Activated CD4-positive, CD25-positive, alpha-beta regulatory T cell treated with anti-CD3 and anti-CD28 coated beads, Interleukin-2, amount 50 U/mL, for 72 hours (primary cell): ENCODE measurements at regions not wholly inside any gene's neighbourhood (a gene's known extent, or its start where the extent isn't known, plus 50 kb on each side); places are given as distances from the start of the nearest gene placed in this dataset.

Experiments used
- DNase-seq: peaks from one replicate; pipeline ENCODE4 v3.0.0; 2021

GRCh38 chr18:42412896-42413295 is 457.9 kb downstream of the PIK3C3 start:
- no peak for DNase-seq

- DNase-seq: no peak
These were observed 458.8 kb downstream of the PIK3C3 start for GRCh38 chr18:42413870-42414269.

GRCh38 chr18:42414756-42415454 is 459.9 kb downstream of the PIK3C3 start:
- no peak for DNase-seq

- no peak for DNase-seq
These were observed 462.2 kb downstream of the PIK3C3 start for GRCh38 chr18:42417189-42417588.

DNA sequence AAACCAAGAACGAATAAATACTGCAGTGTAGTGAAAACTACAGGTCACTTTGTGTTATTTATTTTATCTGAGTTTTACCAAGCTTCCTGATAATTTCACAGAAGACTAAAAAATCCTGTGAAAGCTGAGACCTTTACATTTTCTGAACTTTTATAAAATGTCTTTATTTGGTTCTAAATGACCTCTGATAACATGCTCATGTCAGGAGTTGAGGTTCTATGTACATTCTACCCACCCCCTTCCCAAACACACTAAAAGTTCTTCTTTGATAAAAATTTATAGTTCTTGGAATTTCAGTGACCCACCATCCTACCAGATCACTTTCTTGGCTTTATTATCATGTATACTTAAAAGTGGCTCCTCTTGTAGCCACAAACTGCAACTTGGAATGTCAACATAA is 463.1 kb downstream of the PIK3C3 start:
- no peak for DNase-seq

- no peak for DNase-seq
These were observed 470.0 kb downstream of the PIK3C3 start for GRCh38 chr18:42425025-42425424.

DNA sequence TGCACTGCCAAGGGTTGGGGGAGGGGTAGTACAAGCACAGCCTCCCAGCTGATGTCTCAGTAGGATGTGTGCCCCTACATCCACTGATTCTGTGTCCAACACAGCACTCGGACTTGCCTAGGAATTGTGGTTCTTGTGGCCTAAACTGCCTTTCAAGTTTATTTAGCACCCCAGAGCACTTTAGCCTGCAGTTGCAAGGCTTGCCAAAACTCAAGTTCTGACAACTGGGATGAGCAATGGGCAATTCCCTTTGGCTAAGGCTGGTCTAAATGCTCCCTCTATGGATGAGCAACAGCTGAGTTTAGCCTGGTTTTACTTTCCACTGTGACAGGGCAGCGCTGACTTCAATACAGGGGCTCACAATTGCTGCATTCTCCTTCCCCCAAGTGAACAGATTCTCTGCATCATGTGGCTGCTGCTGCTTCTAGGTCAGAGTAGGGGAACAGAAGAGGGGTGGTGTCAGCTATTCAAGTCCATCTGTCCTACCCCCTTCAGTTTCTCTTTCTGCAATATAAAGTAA is 471.5 kb downstream of the PIK3C3 start:
- DNase-seq: no peak

DNA sequence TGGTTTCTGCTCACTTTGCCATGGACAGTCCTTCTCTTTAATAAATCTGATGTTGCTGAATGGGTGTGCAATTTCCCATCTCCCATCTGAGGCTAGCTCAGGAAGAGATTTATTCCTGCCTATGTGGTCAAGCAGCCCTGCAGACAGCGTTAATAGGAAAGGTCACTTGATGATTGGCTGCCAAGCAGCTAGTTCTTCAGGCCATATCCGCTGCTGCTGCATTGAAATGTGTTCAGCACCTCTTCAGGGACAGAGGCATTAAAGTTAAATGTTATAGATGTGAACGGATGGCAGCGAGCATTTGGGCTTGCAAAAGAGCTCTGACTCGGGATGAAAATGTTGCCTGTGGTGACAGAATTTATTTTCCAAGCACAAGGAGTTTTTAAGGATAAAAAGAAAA is 474.2 kb downstream of the PIK3C3 start:
- DNase-seq: no peak

DNA sequence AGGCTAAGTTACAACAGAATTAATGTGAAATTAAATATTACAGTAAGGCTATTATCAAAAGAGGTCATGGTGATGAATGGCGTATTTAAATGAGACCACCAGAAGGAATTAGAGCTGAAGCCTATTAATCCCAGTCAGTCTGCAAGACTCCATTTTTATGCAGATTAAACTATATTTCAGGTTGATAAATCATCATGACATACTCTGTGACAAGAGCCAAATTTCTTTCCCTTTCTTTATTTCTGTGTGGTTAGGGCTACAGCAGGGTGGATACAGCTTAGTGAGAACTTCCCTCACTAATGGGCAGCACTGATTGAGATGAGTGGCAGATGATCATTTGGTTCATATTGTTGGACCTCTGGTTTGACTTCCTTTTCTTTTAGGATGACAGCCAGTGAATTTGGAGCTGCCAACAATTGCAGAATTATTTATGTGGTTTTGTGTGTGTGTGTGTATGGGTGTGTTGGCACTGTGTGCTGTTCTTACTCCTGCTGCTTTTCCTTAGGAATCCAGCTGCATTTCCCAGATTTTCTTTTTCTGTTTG is 481.3 kb downstream of the PIK3C3 start:
- no peak for DNase-seq

DNA sequence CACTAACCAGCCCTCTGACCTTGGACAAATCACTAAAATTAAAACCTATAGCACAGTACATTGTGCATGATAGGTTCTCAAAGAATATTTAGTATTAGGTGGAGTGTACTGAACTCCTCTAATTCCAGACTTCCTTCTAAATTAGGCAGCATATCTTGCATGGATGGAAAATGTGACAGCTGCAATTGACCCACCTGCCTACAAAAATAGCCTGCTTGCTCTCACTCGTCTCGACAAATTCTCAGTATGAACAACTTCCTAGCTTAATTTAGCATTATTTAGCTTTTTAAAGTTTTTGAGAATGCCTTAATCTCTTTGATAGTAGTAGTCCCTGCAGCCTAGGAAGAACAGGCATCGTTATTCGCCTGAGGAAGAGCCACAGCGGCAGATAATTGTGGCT is 482.0 kb downstream of the PIK3C3 start:
- no peak for DNase-seq

DNA sequence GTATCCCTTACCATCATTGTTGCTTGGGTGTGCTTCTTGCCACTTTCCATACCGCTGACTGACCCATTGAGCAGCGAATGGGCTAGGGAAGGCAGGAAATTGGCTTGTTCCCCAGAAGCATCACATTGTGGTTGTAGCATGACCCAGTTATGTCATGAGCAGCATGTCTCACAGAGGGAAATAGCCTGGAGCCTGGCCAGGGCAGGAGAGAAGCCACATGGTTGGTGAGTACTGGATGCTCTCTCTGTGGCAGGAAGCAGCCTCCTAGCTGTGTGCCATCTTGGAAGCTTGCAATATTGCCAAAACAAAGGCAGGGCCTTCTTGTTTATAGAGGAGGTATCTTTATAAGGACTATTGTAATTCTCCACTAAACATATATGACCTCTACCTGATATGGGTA is 482.6 kb downstream of the PIK3C3 start:
- no peak for DNase-seq

GRCh38 chr18:42442656-42443055 is 487.6 kb downstream of the PIK3C3 start:
- no peak for DNase-seq

GRCh38 chr18:42444349-42444748 is 489.3 kb downstream of the PIK3C3 start:
- DNase-seq: no peak

DNA sequence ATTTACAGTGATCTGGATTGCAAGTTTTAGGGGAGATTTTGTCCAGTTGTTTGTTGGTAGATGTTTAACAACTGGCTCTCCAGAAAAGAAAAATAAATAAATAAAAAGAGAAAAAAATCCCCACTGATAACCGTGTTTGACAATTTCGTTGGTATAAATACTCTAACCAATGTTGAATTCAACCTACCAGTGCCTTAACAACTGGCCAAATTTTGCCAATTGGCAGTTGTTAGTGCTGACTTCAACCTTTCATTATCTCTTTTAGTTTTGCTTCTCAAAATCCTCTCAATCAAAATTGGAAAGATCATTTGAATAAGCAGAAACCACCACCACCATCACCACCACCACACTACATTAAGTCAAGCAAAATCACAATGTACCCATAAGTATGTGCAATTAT is 490.3 kb downstream of the PIK3C3 start:
- no peak for DNase-seq

GRCh38 chr18:42446195-42446594 is 491.2 kb downstream of the PIK3C3 start:
- DNase-seq: no peak

GRCh38 chr18:42447688-42448087 is 492.7 kb downstream of the PIK3C3 start:
- no peak for DNase-seq

GRCh38 chr18:42458226-42458625 is 503.2 kb downstream of the PIK3C3 start:
- no peak for DNase-seq

DNA sequence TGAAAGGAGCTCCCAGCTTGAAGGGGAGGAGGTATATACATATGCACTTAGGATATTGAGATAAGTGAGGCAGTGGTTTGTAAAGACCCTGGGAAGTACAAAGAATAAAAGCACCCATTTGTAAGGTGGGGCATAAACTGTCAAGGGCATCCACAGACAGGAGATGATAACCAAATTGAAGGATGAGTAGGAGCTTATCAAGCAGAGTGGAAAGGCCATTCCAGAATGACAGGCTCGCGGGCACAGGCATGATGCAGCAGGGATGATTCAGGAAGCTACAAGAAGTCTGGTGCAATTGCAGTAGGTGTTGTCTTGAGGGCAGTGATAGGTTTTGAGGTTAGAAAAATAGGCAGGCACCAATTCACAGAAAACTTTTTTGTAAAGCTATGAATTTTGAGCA is 504.8 kb downstream of the PIK3C3 start:
- DNase-seq: no peak

DNA sequence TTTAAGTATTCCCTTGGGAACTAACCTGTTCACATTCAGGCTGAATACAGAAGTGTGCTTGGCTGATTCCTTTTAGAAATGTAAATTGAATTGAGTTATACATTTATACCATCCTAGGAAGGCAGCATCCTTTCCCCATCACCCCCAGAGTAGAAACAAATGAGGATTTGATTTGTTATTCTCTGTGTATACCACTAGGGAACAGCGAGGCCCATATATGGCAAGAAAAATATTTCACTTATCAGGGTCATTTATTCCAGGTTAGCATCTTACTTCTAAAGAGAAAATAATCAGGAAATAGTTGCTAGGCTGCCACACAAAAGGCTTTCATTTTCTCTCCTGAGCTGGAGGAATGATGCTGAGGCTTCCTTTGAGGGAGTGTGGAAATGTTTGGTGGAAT is 516.9 kb downstream of the PIK3C3 start:
- DNase-seq: no peak

DNA sequence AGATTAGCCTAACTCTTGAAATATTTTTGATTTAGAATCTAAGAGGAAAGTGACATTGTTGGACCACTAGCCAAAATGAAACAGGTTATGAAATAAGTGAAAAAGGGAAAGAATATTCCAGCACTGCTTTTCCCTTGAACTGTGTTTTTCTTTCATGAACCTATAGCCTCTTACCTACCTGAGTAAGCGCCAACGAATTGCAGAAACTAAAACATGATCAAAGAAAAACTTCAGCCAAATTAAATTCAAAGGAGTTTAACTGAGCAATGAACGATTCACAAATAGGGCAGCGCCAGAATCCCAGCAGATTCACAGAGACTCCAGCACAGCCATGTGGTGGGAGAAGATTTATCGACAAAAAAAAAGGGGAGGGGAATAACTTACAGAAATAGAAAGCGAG is 518.6 kb downstream of the PIK3C3 start:
- DNase-seq: no peak

DNA sequence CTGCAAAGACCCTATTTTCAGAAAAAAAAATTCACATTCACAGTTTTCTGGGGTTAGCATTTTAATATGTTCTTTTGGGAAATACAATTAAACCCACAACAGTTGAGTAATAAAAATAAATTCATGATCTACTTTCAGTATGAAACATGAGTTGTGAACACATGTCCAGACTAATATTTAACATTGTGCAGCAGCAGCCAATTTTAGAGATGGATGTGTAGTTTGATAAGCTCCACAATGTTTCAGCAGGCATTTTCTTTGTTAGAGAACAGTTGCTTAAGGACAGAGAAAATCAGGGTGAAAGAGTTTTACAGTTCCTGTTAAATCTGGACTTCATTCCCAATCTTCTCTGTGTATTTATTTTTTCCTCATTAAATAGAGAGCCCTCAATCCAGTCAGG is 519.5 kb downstream of the PIK3C3 start:
- no peak for DNase-seq

- DNase-seq: no peak
These were observed 520.1 kb downstream of the PIK3C3 start for GRCh38 chr18:42475157-42475556.

DNA sequence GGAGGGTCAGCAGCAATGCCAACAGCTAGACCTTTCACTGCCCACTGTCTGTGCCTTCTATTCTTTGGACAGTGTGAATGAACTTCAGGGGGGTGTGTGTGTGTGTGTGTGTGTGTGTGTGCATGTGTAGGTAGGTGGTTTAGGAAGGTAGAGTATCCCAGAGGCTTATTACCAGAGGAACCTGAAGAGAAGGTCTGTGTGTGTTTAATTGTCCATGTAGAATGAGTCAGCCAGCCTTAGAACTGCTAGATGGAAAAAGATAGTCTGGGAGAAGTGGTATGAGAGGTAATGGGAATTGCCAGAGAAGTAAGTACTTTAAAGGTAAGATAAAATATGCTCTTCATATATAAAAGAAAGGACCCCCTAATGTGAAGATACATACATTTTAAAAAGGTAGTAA is 522.2 kb downstream of the PIK3C3 start:
- no peak for DNase-seq

- no peak for DNase-seq
These were observed 525.4 kb downstream of the PIK3C3 start for GRCh38 chr18:42480441-42480840.

DNA sequence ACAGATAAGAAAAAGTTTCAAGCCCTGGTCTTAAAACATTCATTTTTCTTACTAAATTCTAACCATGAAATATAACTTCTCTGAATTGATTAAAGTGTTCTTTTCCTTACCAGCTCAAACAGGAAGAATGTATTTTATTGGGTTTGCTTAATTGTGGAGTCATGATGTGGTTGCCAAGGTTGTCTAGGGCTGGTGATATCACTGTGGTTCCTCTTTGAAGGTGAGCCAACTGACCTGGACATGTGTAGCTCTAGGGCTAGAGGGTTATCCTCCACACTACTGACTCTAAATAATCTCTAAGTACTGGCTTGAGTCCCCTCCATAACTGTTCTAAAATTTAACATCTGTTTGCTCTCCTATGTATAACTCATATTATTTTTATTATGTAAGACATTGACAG is 529.6 kb downstream of the PIK3C3 start:
- DNase-seq: no peak
